Karpas-422 (cell line): ENCODE measurements at regions not wholly inside any gene's neighbourhood (a gene's known extent, or its start where the extent isn't known, plus 50 kb on each side); places are given as distances from the start of the nearest gene placed in this dataset.
"Not testable (repeated sequence)": the region's sequence is repeated elsewhere in the genome, so short reads cannot be mapped to it uniquely, and the experiment has no call there.

Source experiments
- DNase-seq: peaks from one replicate; pipeline ENCODE4 v3.0.0-alpha.2; 2015
- H2AFZ ChIP-seq: fragments of 200-600 bp; sonication (generic); 2 replicates; pipeline ENCODE4 v1.6.1; 2014; ENCODE audit warnings: antibody characterized with exemption, low read length, mixed read lengths
- H3K27ac ChIP-seq: fragments of 200-600 bp; sonication (generic); 2 replicates; pipeline ENCODE4 v1.5.1; 2014; ENCODE audit warnings: mild to moderate bottlenecking, low read length, moderate library complexity
- H3K27me3 ChIP-seq: fragments of 200-600 bp; sonication (generic); 2 replicates; pipeline ENCODE4 v1.6.1; 2014; ENCODE audit warnings: low read length, mixed read lengths
- H3K36me3 ChIP-seq: fragments of 200-600 bp; sonication (generic); 2 replicates; pipeline ENCODE4 v1.6.1; 2014; ENCODE audit warnings: low read length, mixed read lengths; ENCODE audit not compliant: insufficient read depth
- H3K4me1 ChIP-seq: fragments of 200-600 bp; sonication (generic); 2 replicates; pipeline ENCODE4 v1.6.1; 2014; ENCODE audit warnings: mild to moderate bottlenecking, low read length, mixed read lengths
- H3K4me2 ChIP-seq: fragments of 200-600 bp; sonication (generic); 2 replicates; pipeline ENCODE4 v1.6.1; 2014; ENCODE audit warnings: low read length, low read depth, mild to moderate bottlenecking; ENCODE audit not compliant: poor library complexity, severe bottlenecking
- H3K4me3 ChIP-seq: fragments of 200-600 bp; sonication (generic); 2 replicates; pipeline ENCODE4 v1.5.1; 2014; ENCODE audit warnings: mild to moderate bottlenecking, antibody characterized with exemption, low read length, mixed read lengths
- H3K79me2 ChIP-seq: fragments of 200-600 bp; sonication (generic); 2 replicates; pipeline ENCODE4 v1.6.1; 2014; ENCODE audit warnings: mild to moderate bottlenecking, low read length, mixed read lengths
- H3K9ac ChIP-seq: fragments of 200-600 bp; sonication (generic); 2 replicates; pipeline ENCODE4 v1.6.0; 2014; ENCODE audit warnings: low read length
- H3K9me2 ChIP-seq: fragments of 200-600 bp; sonication (generic), shearing (Covaris generic); replicated peaks from 2 replicates; pipeline ENCODE4 v1.6.0; 2014; ENCODE audit warnings: mild to moderate bottlenecking, low read length, moderate library complexity; ENCODE audit not compliant: insufficient read depth
- H3K9me3 ChIP-seq: fragments of 300-700, 200-600 bp; sonication (generic); 2 replicates; pipeline ENCODE4 v1.6.1; 2014; ENCODE audit warnings: low read length, mixed read lengths
- H4K20me1 ChIP-seq: fragments of 200-600 bp; sonication (generic); 2 replicates; pipeline ENCODE4 v1.6.1; 2014; ENCODE audit warnings: mild to moderate bottlenecking, antibody characterized with exemption, low read length, low read depth; ENCODE audit not compliant: insufficient read depth

DNA sequence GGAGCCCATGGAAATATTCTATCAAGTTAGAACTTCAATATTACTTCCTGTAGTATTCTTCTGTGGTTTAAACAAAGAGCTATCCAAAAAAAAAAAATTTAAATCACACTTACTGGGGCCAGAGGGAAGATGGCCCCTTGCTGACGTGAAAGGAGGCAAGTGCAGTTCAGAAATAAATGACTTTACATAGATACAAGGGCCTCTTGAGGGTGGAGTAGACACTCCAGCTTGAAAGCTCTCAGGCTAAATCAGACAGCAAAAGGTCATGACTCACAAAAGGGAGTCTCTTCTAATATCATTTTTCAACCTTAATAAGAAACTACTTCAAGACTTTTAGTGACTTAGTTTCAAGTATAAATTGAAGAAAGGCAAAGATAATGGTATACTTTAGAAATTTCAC lies 1160.3 kb downstream of the FAM181B start:
- H3K27ac ChIP-seq: no peak overlapping the region
- H2AFZ ChIP-seq: no peak overlapping the region
- H3K9me3 ChIP-seq: peaks cover 5% of the 10 kb centered on the region; the same call in 1 of the 2 replicates
- no peak for DNase-seq
- no peaks in the 10 kb centered on the region for H3K36me3 ChIP-seq
- no peak overlapping the region for H3K4me2 ChIP-seq
- H3K9me2 ChIP-seq: no peaks in the 10 kb centered on the region
- H3K4me1 ChIP-seq: no peaks in the 10 kb centered on the region
- no peaks in the 10 kb centered on the region for H3K27me3 ChIP-seq
- no peak overlapping the region for H3K4me3 ChIP-seq
- no peaks in the 10 kb centered on the region for H4K20me1 ChIP-seq
- no peaks in the 10 kb centered on the region for H3K79me2 ChIP-seq
- H3K9ac ChIP-seq: no peak overlapping the region

DNA sequence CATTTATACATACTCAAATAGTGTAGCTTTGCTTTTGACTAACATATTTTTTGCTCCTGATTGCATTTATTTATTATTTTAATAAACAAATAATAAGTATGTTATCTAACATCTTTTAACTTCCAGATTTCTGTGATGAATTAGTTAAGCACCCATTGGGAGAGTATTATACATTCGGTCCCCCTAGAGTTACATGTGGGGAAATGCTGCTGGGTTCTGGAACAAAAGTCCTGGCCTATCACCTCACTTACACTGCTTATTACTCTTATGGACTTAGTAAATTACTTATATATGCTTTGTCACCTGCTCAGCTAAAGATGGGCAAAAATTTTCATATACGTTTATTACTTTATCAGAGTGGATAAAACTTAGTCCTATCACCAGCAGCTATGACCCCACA lies 1163.0 kb downstream of the FAM181B start:
- H3K27me3 ChIP-seq: no peaks in the 10 kb centered on the region
- H2AFZ ChIP-seq: no peak overlapping the region
- no peaks in the 10 kb centered on the region for H3K79me2 ChIP-seq
- no peaks in the 10 kb centered on the region for H3K9me2 ChIP-seq
- no peak overlapping the region for H3K27ac ChIP-seq
- no peaks in the 10 kb centered on the region for H3K4me1 ChIP-seq
- no peak overlapping the region for H3K9ac ChIP-seq
- H3K36me3 ChIP-seq: no peaks in the 10 kb centered on the region
- no peak overlapping the region for H3K4me3 ChIP-seq
- peaks cover 5% of the 10 kb centered on the region for H3K9me3 ChIP-seq
- no peaks in the 10 kb centered on the region for H4K20me1 ChIP-seq
- H3K4me2 ChIP-seq: no peak overlapping the region
- no peak for DNase-seq

DNA sequence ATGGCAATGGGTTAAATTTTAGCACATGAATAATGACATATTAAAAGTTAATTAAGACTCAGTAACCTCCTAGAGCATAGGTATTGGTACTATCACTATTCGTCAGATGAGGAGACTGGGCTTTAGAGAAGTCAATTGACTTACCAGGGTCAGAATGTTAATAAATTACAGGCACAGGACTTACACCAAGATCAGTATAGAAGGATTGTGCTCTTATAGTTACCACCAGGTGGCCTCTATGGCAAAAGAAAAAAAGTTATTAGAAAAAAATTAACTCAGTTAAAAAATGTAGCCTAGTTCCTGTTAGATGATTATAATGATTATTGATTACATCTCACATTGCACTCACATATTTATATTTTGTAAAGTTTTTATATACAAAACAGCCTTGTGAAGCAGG lies 1163.7 kb downstream of the FAM181B start:
- Histone ChIP-seq H3K9ac (no peak overlapping the region), H3K4me2 (no peak overlapping the region), H3K9me3 (no peaks in the 10 kb centered on the region; the same call in 1 of the 2 replicates), H3K36me3 (no peaks in the 10 kb centered on the region), H3K4me3 (no peak overlapping the region), H3K27me3 (no peaks in the 10 kb centered on the region), H3K9me2 (no peaks in the 10 kb centered on the region), H3K4me1 (no peaks in the 10 kb centered on the region), H3K27ac (no peak overlapping the region), H2AFZ (no peak overlapping the region), H4K20me1 (no peaks in the 10 kb centered on the region), H3K79me2 (no peaks in the 10 kb centered on the region)
- DNase-seq: no peak

DNA sequence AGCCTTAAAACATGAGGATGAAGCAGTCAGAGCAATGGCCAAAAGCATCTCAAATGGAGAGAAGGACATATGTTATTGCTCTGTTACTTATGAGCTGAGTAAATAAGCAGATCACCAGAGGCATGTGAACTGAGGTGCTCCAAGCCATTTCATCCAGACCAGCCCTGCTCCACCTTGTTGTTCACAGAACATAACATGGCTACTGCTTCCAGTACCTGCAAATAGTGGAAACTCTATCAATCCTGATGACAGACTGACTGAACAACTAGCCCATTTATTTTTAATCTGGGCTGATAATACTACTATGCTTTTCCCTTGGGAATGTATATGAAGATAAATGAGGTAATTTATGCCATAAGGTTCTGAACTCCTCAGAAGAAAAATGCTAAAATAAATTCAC lies 1164.7 kb downstream of the FAM181B start:
- Histone ChIP-seq H3K9me3 (no peaks in the 10 kb centered on the region; the same call in 1 of the 2 replicates), H3K27ac (no peak overlapping the region), H3K9ac (no peak overlapping the region), H3K36me3 (no peaks in the 10 kb centered on the region), H3K27me3 (no peaks in the 10 kb centered on the region), H2AFZ (no peak overlapping the region), H4K20me1 (no peaks in the 10 kb centered on the region), H3K9me2 (no peaks in the 10 kb centered on the region), H3K4me2 (no peak overlapping the region), H3K4me1 (no peaks in the 10 kb centered on the region), H3K4me3 (no peak overlapping the region), H3K79me2 (no peaks in the 10 kb centered on the region)
- no peak for DNase-seq

GRCh38 chr11:81548123-81548522 lies 1185.5 kb downstream of the FAM181B start:
- no peak overlapping the region for H3K4me3 ChIP-seq
- no peaks in the 10 kb centered on the region for H3K79me2 ChIP-seq
- H3K27ac ChIP-seq: no peak overlapping the region
- H3K4me2 ChIP-seq: no peak overlapping the region
- no peaks in the 10 kb centered on the region for H4K20me1 ChIP-seq
- no peaks in the 10 kb centered on the region for H3K36me3 ChIP-seq
- no peaks in the 10 kb centered on the region for H3K4me1 ChIP-seq
- DNase-seq: no peak
- H3K9ac ChIP-seq: no peak overlapping the region
- H3K9me2 ChIP-seq: no peaks in the 10 kb centered on the region
- H3K9me3 ChIP-seq: peaks cover 3% of the 10 kb centered on the region; the same call in 1 of the 2 replicates
- H3K27me3 ChIP-seq: no peaks in the 10 kb centered on the region
- no peak overlapping the region for H2AFZ ChIP-seq

GRCh38 chr11:81539806-81540205 lies 1193.9 kb downstream of the FAM181B start:
- H3K36me3 ChIP-seq, H2AFZ ChIP-seq, H4K20me1 ChIP-seq, DNase-seq, H3K9me2 ChIP-seq, H3K79me2 ChIP-seq, H3K4me1 ChIP-seq, H3K9ac ChIP-seq, H3K27me3 ChIP-seq, H3K9me3 ChIP-seq, H3K4me2 ChIP-seq, H3K27ac ChIP-seq, H3K4me3 ChIP-seq: not testable (repeated sequence)

- Histone ChIP-seq H3K9me2 (no peaks in the 10 kb centered on the region), H3K9me3 (peaks cover 8% of the 10 kb centered on the region; the same call in 1 of the 2 replicates), H3K4me2 (no peak overlapping the region), H3K4me1 (no peaks in the 10 kb centered on the region), H2AFZ (no peak overlapping the region), H3K27me3 (no peaks in the 10 kb centered on the region), H3K4me3 (no peak overlapping the region), H3K36me3 (no peaks in the 10 kb centered on the region), H3K79me2 (no peaks in the 10 kb centered on the region), H4K20me1 (no peaks in the 10 kb centered on the region), H3K9ac (no peak overlapping the region), H3K27ac (no peak overlapping the region)
- no peak for DNase-seq
These were observed 1218.1 kb downstream of the FAM181B start for GRCh38 chr11:81515566-81515965.

DNA sequence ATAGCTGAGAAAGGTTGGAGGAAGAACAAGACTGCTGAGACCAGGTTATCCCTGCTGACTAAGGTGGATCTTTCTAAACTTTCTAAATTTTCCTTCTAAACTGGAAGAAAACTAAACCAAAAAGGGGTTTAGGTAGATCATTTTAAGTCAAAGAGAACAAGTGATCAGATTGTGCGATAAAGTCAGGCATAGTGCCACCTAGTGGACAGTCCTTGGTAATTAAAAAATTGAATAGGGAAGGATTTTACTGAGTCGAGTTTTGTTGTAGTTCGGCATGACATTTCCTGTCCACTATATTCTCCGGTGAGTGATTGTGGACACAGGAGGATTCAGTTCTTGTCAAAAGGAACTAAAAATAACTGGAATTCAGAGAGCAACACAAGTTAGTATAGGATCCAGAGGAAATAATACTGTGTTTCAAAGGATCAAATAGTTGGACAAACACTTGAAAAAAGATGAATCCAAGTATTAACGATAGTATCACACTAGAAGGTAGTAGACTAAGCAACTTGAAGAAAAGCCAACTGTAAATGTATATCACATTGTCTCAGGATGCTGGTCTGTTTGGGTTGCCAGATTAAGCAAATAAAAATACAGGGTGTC lies 1236.4 kb downstream of the FAM181B start:
- Histone ChIP-seq H4K20me1 (no peaks in the 10 kb centered on the region), H3K9ac (no peak overlapping the region), H3K36me3 (no peaks in the 10 kb centered on the region), H3K27me3 (no peaks in the 10 kb centered on the region), H2AFZ (no peak overlapping the region), H3K27ac (no peak overlapping the region), H3K79me2 (no peaks in the 10 kb centered on the region), H3K4me3 (no peak overlapping the region), H3K4me1 (no peaks in the 10 kb centered on the region), H3K9me2 (no peaks in the 10 kb centered on the region; the same call in 1 of the 2 replicates), H3K9me3 (no peaks in the 10 kb centered on the region), H3K4me2 (no peak overlapping the region)
- DNase-seq: peak; percentile 82
